ENCODE measurements at regions not wholly inside any gene's neighbourhood (a gene's known extent, or its start where the extent isn't known, plus 50 kb on each side); places are given as distances from the start of the nearest gene placed in this dataset.

- H2AFZ ChIP-seq (replicated peaks; ENCODE audit: low read length, poor library complexity), result no peak overlapping the region
- no peak overlapping the region for H3K27ac ChIP-seq (ENCODE audit: insufficient read depth, low read length)
- no peak for TF ChIP-seq FOS (IDR thresholded peaks at IDR 0.05; ENCODE audit: low read depth, low read length)
- no peak for TF ChIP-seq MAZ (IDR thresholded peaks at IDR 0.05; ENCODE audit: borderline replicate concordance, low read depth, low read length)
- TF ChIP-seq CHD1 (IDR thresholded peaks at IDR 0.05; ENCODE audit: low read depth, low read length), result no peak
- TF ChIP-seq NFE2L2 (IDR thresholded peaks at IDR 0.05; ENCODE audit: low read depth, low read length), result no peak
- dilution Hi-C loops (cut with HindIII; ENCODE audit: low sequenced_read_pairs, unreplicated experiment), result no loop called here
- no peak overlapping the region for H4K8ac ChIP-seq (ENCODE audit: low read depth in 2 of 2, low read length in 2 of 2)
- H3K4me3 ChIP-seq (ENCODE audit: insufficient read depth, low read depth, low read length), result no peak overlapping the region
- DNase-seq, result no peak
- no peak overlapping the region for H2BK5ac ChIP-seq (ENCODE audit: low read depth, low read length, poor library complexity, severe bottlenecking)
- no peaks in the 10 kb centered on the region for H3K27me3 ChIP-seq (ENCODE audit: control insufficient read depth, insufficient read depth, low read length)
- no peak overlapping the region for H3K9ac ChIP-seq (ENCODE audit: low read depth, low read length)
- H3K9me1 ChIP-seq (ENCODE audit: insufficient read depth, low read length), result no peaks in the 10 kb centered on the region
- H3K18ac ChIP-seq (ENCODE audit: low read depth, low read length), result no peak overlapping the region
- no peaks in the 10 kb centered on the region for H3K4me1 ChIP-seq (ENCODE audit: control insufficient read depth, insufficient read depth, low read length)
- intact Hi-C loops (cut with micrococcal nuclease), result no loop called here
- no peaks in the 10 kb centered on the region for H3K79me1 ChIP-seq (ENCODE audit: low read depth in 1 of 2, low read length in 2 of 2)
- no peak overlapping the region for H3K4ac ChIP-seq (ENCODE audit: low read depth, low read length)
- no peak overlapping the region for H2BK15ac ChIP-seq (ENCODE audit: low read depth, low read length)
- no peak overlapping the region for H4K5ac ChIP-seq (ENCODE audit: low read depth, low read length)
- ChIA-PET POLR2A (ENCODE audit: unreplicated experiment) (no interaction called here), CTCF (no interaction called here)
- no TSS peak for BruUV-seq (replicated peaks)
- H3K23ac ChIP-seq (ENCODE audit: low read depth, low read length), result no peak overlapping the region
- no peak for ATAC-seq (ENCODE audit: low read depth)
- no peak overlapping the region for H2AK9ac ChIP-seq (replicated peaks; ENCODE audit: low read depth, low read length, poor library complexity)
- H3K9me3 ChIP-seq (ENCODE audit: control insufficient read depth, insufficient read depth, low read length), result peaks cover 3% of the 10 kb centered on the region; the same call in 1 of the 2 replicates
- H3K4me2 ChIP-seq (ENCODE audit: low read depth, low read length), result no peak overlapping the region
- no peak overlapping the region for H2AK5ac ChIP-seq (ENCODE audit: low read depth, low read length)
- no peaks in the 10 kb centered on the region for H3K36me3 ChIP-seq (ENCODE audit: control insufficient read depth, insufficient read depth, low read length)
- WGBS, 2 experiments (ENCODE audit: extremely low coverage in 2 of 2, insufficient read length in 1 of 2), result 100% methylated on average over 1 of the region's 2 CpGs; no CpG with 5 or more reads in 1 of the 2 experiments
- no peak overlapping the region for H4K91ac ChIP-seq (ENCODE audit: insufficient read depth, low read depth, low read length)
- H3K56ac ChIP-seq (ENCODE audit: extremely low read depth, insufficient read depth, low read length), result no peak overlapping the region
- in situ Hi-C loops (cut with MboI; ENCODE audit: low sequenced_read_pairs), result no loop called here
- no peak overlapping the region for H2BK120ac ChIP-seq (ENCODE audit: low read depth, low read length)
- H2BK20ac ChIP-seq (ENCODE audit: low read depth, low read length), result no peak overlapping the region
- H3K14ac ChIP-seq (replicated peaks; ENCODE audit: low read depth, low read length), result no peak overlapping the region
- H4K20me1 ChIP-seq (ENCODE audit: insufficient read depth, low read length), result no peaks in the 10 kb centered on the region
Observed at GRCh38 chr4:79764120-79764519, 308.9 kb downstream of the ANTXR2 start.

Measured in IMR-90 (cell line).